Loucy (cell line): ENCODE measurements at regions not wholly inside any gene's neighbourhood (a gene's known extent, or its start where the extent isn't known, plus 50 kb on each side); places are given as distances from the start of the nearest gene placed in this dataset.

Experiments used
- H2AFZ ChIP-seq: fragments of 200-600 bp; sonication (generic); 2 replicates; pipeline ENCODE4 v1.6.0; 2016; ENCODE audit warnings: antibody characterized with exemption, mild to moderate bottlenecking, low read length, moderate library complexity
- H3F3A ChIP-seq: fragments of 200-600 bp; 2 replicates; pipeline ENCODE4 v1.6.0; 2016; ENCODE audit warnings: antibody characterized with exemption, low read depth, mild to moderate bottlenecking
- H3K27me3 ChIP-seq: fragments of 200-600 bp; sonication (generic); 2 replicates; pipeline ENCODE4 v1.6.1; 2014; ENCODE audit warnings: low read length, mild to moderate bottlenecking; ENCODE audit not compliant: insufficient read depth, poor library complexity, severe bottlenecking
- H3K36me3 ChIP-seq: fragments of 200-600 bp; sonication (generic); 2 replicates; pipeline ENCODE4 v1.6.1; 2016; ENCODE audit warnings: low read length; ENCODE audit not compliant: insufficient read depth
- H3K4me1 ChIP-seq: fragments of 200-600 bp; sonication (generic); 2 replicates; pipeline ENCODE4 v1.5.1; 2014; ENCODE audit warnings: low read length, mild to moderate bottlenecking; ENCODE audit not compliant: insufficient read depth, poor library complexity, severe bottlenecking
- H3K4me2 ChIP-seq: fragments of 200-600 bp; sonication (generic); 2 replicates; pipeline ENCODE4 v1.6.0; 2014; ENCODE audit warnings: antibody characterized with exemption, low read length, low read depth, mild to moderate bottlenecking; ENCODE audit not compliant: poor library complexity, severe bottlenecking
- H3K4me3 ChIP-seq: fragments of 200-600 bp; sonication (generic); 2 replicates; pipeline ENCODE4 v1.5.1; 2014; ENCODE audit warnings: low read length, mild to moderate bottlenecking, mixed read lengths; ENCODE audit not compliant: poor library complexity, severe bottlenecking
- H3K79me2 ChIP-seq: fragments of 200-600 bp; sonication (generic); 2 replicates; pipeline ENCODE4 v1.6.1; 2014; ENCODE audit warnings: low read length; ENCODE audit not compliant: insufficient read depth
- H3K9ac ChIP-seq: fragments of 200-600 bp; sonication (generic); 2 replicates; pipeline ENCODE4 v1.6.0; 2014; ENCODE audit warnings: mild to moderate bottlenecking, low read depth, low read length, moderate library complexity; ENCODE audit not compliant: poor library complexity, severe bottlenecking
- H3K9me2 ChIP-seq: fragments of 200-600 bp; sonication (generic); replicated peaks from 2 replicates; pipeline ENCODE4 v1.6.1; 2016; ENCODE audit warnings: low read depth, low read length, mixed read lengths
- H3K9me3 ChIP-seq: fragments of 200-600 bp; sonication (generic); 2 replicates; pipeline ENCODE4 v1.6.1; 2014; ENCODE audit warnings: mild to moderate bottlenecking, antibody characterized with exemption, low read length, low read depth; ENCODE audit not compliant: insufficient read depth
- H4K20me1 ChIP-seq: fragments of 200-600 bp; sonication (generic); 2 replicates; pipeline ENCODE4 v1.6.0; 2014; ENCODE audit warnings: antibody characterized with exemption, low read length, mild to moderate bottlenecking; ENCODE audit not compliant: insufficient read depth, poor library complexity, severe bottlenecking
- EZH2phosphoT487 ChIP-seq: fragments of 200-600 bp; IDR thresholded peaks from 2 replicates; pipeline ENCODE4 v1.6.1; 2018; ENCODE audit warnings: antibody characterized with exemption, mild to moderate bottlenecking, moderate library complexity, borderline replicate concordance
- TF ChIP-seq, protein P1 (sequence below): fragments of 200-600 bp; sonication (generic); conservative IDR thresholded peaks from 2 replicates; pipeline ENCODE4 v1.5.1; 2014; ENCODE audit warnings: mild to moderate bottlenecking, antibody characterized with exemption, low read length

DNA sequence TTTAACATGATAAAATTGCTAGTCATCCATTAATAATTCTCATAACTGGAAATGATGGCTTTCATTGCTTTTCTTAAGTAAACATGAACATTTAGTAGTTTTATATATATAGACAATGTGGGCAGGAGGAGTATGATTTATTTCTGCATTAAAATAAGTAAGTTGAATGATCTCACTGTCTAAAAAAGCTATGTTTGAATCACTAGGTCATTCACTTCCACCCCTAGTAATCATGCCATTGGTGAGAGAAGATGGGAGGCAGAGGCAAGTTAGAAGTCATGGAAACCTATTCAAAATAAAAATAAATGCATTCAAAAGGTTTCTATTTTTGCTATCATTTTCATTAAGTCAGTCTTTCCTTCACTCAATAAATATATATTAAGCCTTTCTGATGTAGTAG lies 226.4 kb downstream of the DUSP10 start:
- TF ChIP-seq, protein P1, sequence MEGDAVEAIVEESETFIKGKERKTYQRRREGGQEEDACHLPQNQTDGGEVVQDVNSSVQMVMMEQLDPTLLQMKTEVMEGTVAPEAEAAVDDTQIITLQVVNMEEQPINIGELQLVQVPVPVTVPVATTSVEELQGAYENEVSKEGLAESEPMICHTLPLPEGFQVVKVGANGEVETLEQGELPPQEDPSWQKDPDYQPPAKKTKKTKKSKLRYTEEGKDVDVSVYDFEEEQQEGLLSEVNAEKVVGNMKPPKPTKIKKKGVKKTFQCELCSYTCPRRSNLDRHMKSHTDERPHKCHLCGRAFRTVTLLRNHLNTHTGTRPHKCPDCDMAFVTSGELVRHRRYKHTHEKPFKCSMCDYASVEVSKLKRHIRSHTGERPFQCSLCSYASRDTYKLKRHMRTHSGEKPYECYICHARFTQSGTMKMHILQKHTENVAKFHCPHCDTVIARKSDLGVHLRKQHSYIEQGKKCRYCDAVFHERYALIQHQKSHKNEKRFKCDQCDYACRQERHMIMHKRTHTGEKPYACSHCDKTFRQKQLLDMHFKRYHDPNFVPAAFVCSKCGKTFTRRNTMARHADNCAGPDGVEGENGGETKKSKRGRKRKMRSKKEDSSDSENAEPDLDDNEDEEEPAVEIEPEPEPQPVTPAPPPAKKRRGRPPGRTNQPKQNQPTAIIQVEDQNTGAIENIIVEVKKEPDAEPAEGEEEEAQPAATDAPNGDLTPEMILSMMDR = no peak
- no peak for TF ChIP-seq EZH2phosphoT487
- Histone ChIP-seq H3K36me3 (no peaks in the 10 kb centered on the region), H3K9me2 (no peaks in the 10 kb centered on the region), H3K4me2 (no peak overlapping the region), H4K20me1 (no peaks in the 10 kb centered on the region), H3K9ac (no peak overlapping the region), H3K4me3 (no peak overlapping the region), H3K27me3 (no peaks in the 10 kb centered on the region), H3K4me1 (peaks cover under 1% of the 10 kb centered on the region), H3K79me2 (no peaks in the 10 kb centered on the region), H3F3A (no peaks in the 10 kb centered on the region), H2AFZ (no peak overlapping the region), H3K9me3 (no peaks in the 10 kb centered on the region)

DNA sequence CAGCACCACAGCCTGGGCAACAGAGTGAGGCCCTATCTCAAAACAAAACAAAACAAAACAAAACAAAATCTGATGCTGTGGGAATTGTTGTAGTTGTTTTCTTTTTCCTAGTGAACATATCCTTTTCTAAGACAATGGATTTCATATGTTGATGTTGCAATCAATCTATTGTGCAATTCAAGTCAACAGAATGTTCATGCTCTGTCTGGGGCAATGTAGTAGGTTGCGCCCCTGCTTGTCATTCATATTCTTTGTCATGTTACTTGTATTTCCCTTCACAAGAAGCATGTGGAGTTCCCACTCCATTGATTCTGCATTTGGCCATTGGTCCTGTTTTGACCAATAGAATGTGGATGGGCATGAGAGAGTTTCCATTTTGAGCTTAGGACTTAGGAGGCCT lies 223.9 kb downstream of the DUSP10 start:
- no peaks in the 10 kb centered on the region for H3K36me3 ChIP-seq
- H3K9me2 ChIP-seq = no peaks in the 10 kb centered on the region

DNA sequence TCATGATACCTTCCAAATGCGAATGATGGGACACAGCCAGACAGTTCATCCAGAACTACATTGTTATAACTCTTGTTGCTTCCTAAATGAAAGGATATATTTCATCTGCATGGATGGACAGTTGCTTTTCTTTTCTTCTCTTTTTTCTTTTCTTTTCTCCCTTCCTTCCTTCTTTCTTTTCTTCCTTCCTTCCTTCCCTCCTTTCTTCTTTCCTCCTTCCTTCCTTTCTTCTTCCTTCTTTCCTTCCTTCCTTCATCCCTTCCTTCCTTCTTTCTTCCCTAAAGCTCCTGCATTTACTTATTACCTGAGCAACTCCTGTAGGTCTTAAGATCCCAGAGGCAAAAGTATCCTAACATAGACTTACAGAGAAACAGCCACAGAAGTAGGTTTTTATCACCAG lies 221.6 kb downstream of the DUSP10 start:
- H4K20me1 ChIP-seq = no peaks in the 10 kb centered on the region
- H2AFZ ChIP-seq = no peak overlapping the region
- no peaks in the 10 kb centered on the region for H3K4me1 ChIP-seq
- H3K36me3 ChIP-seq = no peaks in the 10 kb centered on the region
- TF ChIP-seq, protein P1 = no peak
- TF ChIP-seq EZH2phosphoT487 = no peak
- H3K79me2 ChIP-seq = no peaks in the 10 kb centered on the region
- no peak overlapping the region for H3K4me3 ChIP-seq
- no peak overlapping the region for H3K4me2 ChIP-seq
- H3K9me3 ChIP-seq = no peaks in the 10 kb centered on the region
- no peaks in the 10 kb centered on the region for H3F3A ChIP-seq
- H3K9me2 ChIP-seq = no peaks in the 10 kb centered on the region
- H3K27me3 ChIP-seq = no peaks in the 10 kb centered on the region
- H3K9ac ChIP-seq = no peak overlapping the region

More for the DNA sequence above, 223.9 kb downstream of the DUSP10 start:
- TF ChIP-seq, protein P1 = no peak
- no peak for TF ChIP-seq EZH2phosphoT487
- no peak overlapping the region for H3K9ac ChIP-seq
- no peak overlapping the region for H3K4me3 ChIP-seq
- H3K79me2 ChIP-seq = no peaks in the 10 kb centered on the region
- H3K4me2 ChIP-seq = no peak overlapping the region
- no peaks in the 10 kb centered on the region for H3K4me1 ChIP-seq
- no peaks in the 10 kb centered on the region for H4K20me1 ChIP-seq
- H3K9me3 ChIP-seq = no peaks in the 10 kb centered on the region
- no peaks in the 10 kb centered on the region for H3K27me3 ChIP-seq
- no peak overlapping the region for H2AFZ ChIP-seq
- no peaks in the 10 kb centered on the region for H3F3A ChIP-seq
